Lung (tissue), 11 donors: ENCODE measurements at regions not wholly inside any gene's neighbourhood (a gene's known extent, or its start where the extent isn't known, plus 50 kb on each side); places are given as distances from the start of the nearest gene placed in this dataset.

Experiments
- ATAC-seq: fragments of 200-7000 bp; cut with Tn5 transposase; one replicate; pipeline ENCODE4 v1.9.1; 2020; ENCODE audit warnings: moderate number of reproducible peaks; ENCODE audit not compliant: insufficient read depth, low FRiP score
- DNase-seq, 3 donors: peaks; one replicate each; pipeline ENCODE4 v3.0.0-alpha.2; 2013 to 2017
- H3K27ac ChIP-seq, 2 donors: one replicate each; pipeline ENCODE4 v1.5.1; 2013; ENCODE audit warnings: mild to moderate bottlenecking in 2 of 2, moderate library complexity in 2 of 2, control low read depth in 1 of 2, inconsistent platforms in 1 of 2, low read depth in 1 of 2, low read length in 1 of 2
- H3K27me3 ChIP-seq, 3 donors: one replicate each; pipeline ENCODE4 v1.5.1; 2013; ENCODE audit warnings: low read length in 2 of 3; ENCODE audit not compliant: control insufficient read depth in 3 of 3, insufficient read depth in 3 of 3
- H3K36me3 ChIP-seq, 4 donors: one replicate each; pipeline ENCODE4 v1.5.1; 2013; ENCODE audit warnings: low read length in 4 of 4, mild to moderate bottlenecking in 1 of 4, moderate library complexity in 1 of 4; ENCODE audit not compliant: control insufficient read depth in 4 of 4, insufficient read depth in 4 of 4
- H3K4me1 ChIP-seq, 5 donors: one replicate each; pipeline ENCODE4 v1.5.1; 2013; ENCODE audit warnings: low read length in 5 of 5, mild to moderate bottlenecking in 2 of 5, moderate library complexity in 1 of 5; ENCODE audit not compliant: control insufficient read depth in 5 of 5, insufficient read depth in 5 of 5
- H3K4me3 ChIP-seq: one replicate; pipeline ENCODE4 v1.5.1; 2013; ENCODE audit warnings: mild to moderate bottlenecking, control low read depth, moderate library complexity
- H3K9ac ChIP-seq, 2 donors: one replicate each; pipeline ENCODE4 v1.5.1; 2013; ENCODE audit warnings: low read length in 2 of 2, control low read depth in 1 of 2; ENCODE audit not compliant: insufficient read depth in 1 of 2
- H3K9me3 ChIP-seq, 4 donors: one replicate each; pipeline ENCODE4 v1.5.1; 2013; ENCODE audit warnings: low read length in 3 of 4, mild to moderate bottlenecking in 1 of 4, moderate library complexity in 1 of 4; ENCODE audit not compliant: control insufficient read depth in 4 of 4, insufficient read depth in 3 of 4
- CTCF ChIP-seq: IDR thresholded peaks from 2 replicates; pipeline ENCODE4 v1.5.1; 2012; ENCODE audit warnings: mild to moderate bottlenecking; ENCODE audit errors: control extremely low read depth, extremely low read depth
- WGBS, 2 donors: extraction: QIAGEN DNeasy Blood & Tissue Kit; methylation state at CpG; one replicate each; pipeline ENCODE4 v1.1.7; 2013; 5-methylcytosine and 5-hydroxymethylcytosine counted together
- donor health status: control.
- donor health status: control.
- donor health status: Bipolar disorder and iron deficiency.
- donor health status: healthy.
- donor health status: DM: yes; HTN: yes; CAD: no.

DNA sequence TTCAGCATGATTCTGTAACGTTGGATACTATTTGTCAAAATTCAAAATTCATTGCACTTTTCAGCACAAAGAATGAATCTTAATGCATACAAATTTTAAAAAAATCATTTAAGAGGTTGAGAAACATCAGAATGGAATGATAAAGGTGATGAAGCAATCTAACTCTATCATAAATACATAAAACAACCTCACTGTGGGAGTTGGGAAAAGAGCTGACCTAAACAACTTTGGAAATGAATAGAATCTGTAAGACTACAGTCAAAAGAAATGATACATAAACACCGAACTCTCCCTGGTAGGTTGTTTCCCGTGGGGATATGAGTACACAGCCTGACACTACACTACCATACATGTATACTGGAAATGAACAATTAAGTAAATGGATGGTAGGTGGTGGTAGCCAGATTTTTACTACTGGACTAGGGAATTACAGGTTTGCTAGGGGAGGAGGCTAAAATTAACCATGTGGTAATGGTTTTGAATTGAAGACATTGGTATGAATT is 64.9 kb upstream of the PARP11 start:
- ATAC-seq: no peak
- H3K36me3 ChIP-seq: no peaks in the 10 kb centered on the region
- no peaks in the 10 kb centered on the region for H3K9me3 ChIP-seq
- DNase-seq: no peak
- H3K4me1 ChIP-seq: no peaks in the 10 kb centered on the region
- H3K27me3 ChIP-seq: no peaks in the 10 kb centered on the region
- TF ChIP-seq CTCF: no peak
- H3K27ac ChIP-seq: no peak overlapping the region
- WGBS, 2 donors: 68 to 94% methylated on average over 3 of the region's 3 CpGs
- H3K4me3 ChIP-seq: no peak overlapping the region
- no peak overlapping the region for H3K9ac ChIP-seq

- no peaks in the 10 kb centered on the region for H3K27me3 ChIP-seq
- DNase-seq (no peak), ATAC-seq (no peak)
- H3K9ac ChIP-seq: no peak overlapping the region
- H3K9me3 ChIP-seq: peaks cover 0 to 2% (median 0%) of the 10 kb centered on the region in 4 donors
- H3K4me3 ChIP-seq: no peak overlapping the region
- H3K36me3 ChIP-seq: no peaks in the 10 kb centered on the region
- no peak overlapping the region for H3K27ac ChIP-seq
- TF ChIP-seq CTCF: no peak
- H3K4me1 ChIP-seq: peaks cover 0 to 9% (median 0%) of the 10 kb centered on the region in 5 donors
- WGBS, 2 donors: 46 to 63% methylated on average over 5 of the region's 5 CpGs
These were observed 61.9 kb upstream of the PARP11 start for GRCh38 chr12:3935078-3935477.

- H3K4me1 ChIP-seq: peaks cover 0 to 19% (median 2%) of the 10 kb centered on the region in 5 donors
- no peak for DNase-seq
- 30 to 56% methylated on average over 1 of the region's 1 CpG for WGBS, 2 donors
- no peak for TF ChIP-seq CTCF
- ATAC-seq: no peak
- no peak overlapping the region for H3K27ac ChIP-seq
- no peaks in the 10 kb centered on the region for H3K36me3 ChIP-seq
- H3K4me3 ChIP-seq: no peak overlapping the region
- peaks cover 0 to 2% (median 0%) of the 10 kb centered on the region in 4 donors for H3K9me3 ChIP-seq
- no peaks in the 10 kb centered on the region for H3K27me3 ChIP-seq
- no peak overlapping the region for H3K9ac ChIP-seq
These were observed 60.6 kb upstream of the PARP11 start for GRCh38 chr12:3933819-3934192.
